ENCODE measurements at regions not wholly inside any gene's neighbourhood (a gene's known extent, or its start where the extent isn't known, plus 50 kb on each side); places are given as distances from the start of the nearest gene placed in this dataset.

- DNase-seq (ENCODE audit: low read depth in 2 of 2) = no peak
Measured at GRCh38 chr2:9137379-9138150, 69.0 kb upstream of the ASAP2 start.

- no peak for DNase-seq (ENCODE audit: low read depth in 2 of 2)
Measured at GRCh38 chr2:9135822-9136558, 70.6 kb upstream of the ASAP2 start.

- no peak for DNase-seq (ENCODE audit: low read depth in 2 of 2)
Measured at GRCh38 chr2:9127316-9127715, 79.3 kb upstream of the ASAP2 start.

- no peak for DNase-seq (ENCODE audit: low read depth in 2 of 2)
Measured at GRCh38 chr2:9126540-9126939, 80.1 kb upstream of the ASAP2 start.

GRCh38 chr2:9124231-9124741, 82.3 kb upstream of the ASAP2 start:
- DNase-seq (ENCODE audit: low read depth in 2 of 2) = no peak

- no peak for DNase-seq (ENCODE audit: low read depth in 2 of 2)
Measured at GRCh38 chr2:9123069-9123468, 83.5 kb upstream of the ASAP2 start.

- no peak for DNase-seq (ENCODE audit: low read depth in 2 of 2)
Measured at GRCh38 chr2:9122367-9122766, 84.2 kb upstream of the ASAP2 start.

GRCh38 chr2:9118383-9118960, 88.1 kb upstream of the ASAP2 start:
- no peak for DNase-seq (ENCODE audit: low read depth in 2 of 2)

- DNase-seq (ENCODE audit: low read depth in 2 of 2) = no peak
Measured at GRCh38 chr2:9115229-9115628, 91.4 kb upstream of the ASAP2 start.

GRCh38 chr2:9114458-9114857, 92.2 kb upstream of the ASAP2 start:
- DNase-seq (ENCODE audit: low read depth in 2 of 2) = no peak

- DNase-seq (ENCODE audit: low read depth in 2 of 2) = no peak
Measured at GRCh38 chr2:9113916-9114315, 92.7 kb upstream of the ASAP2 start.

GRCh38 chr2:9113262-9113661, 93.3 kb upstream of the ASAP2 start:
- DNase-seq (ENCODE audit: low read depth in 2 of 2) = no peak

- DNase-seq (ENCODE audit: low read depth in 2 of 2) = no peak
Measured at GRCh38 chr2:9112079-9112721, 94.4 kb upstream of the ASAP2 start.

- DNase-seq (ENCODE audit: low read depth in 2 of 2) = no peak
Measured at GRCh38 chr2:9110893-9111569, 95.6 kb upstream of the ASAP2 start.

GRCh38 chr2:9110346-9110884, 96.2 kb upstream of the ASAP2 start:
- no peak for DNase-seq (ENCODE audit: low read depth in 2 of 2)

- DNase-seq (ENCODE audit: low read depth in 2 of 2) = no peak
Measured at GRCh38 chr2:9109871-9110270, 96.7 kb upstream of the ASAP2 start.

GRCh38 chr2:9108210-9108967, 98.2 kb upstream of the ASAP2 start:
- DNase-seq (ENCODE audit: low read depth in 2 of 2) = no peak

GRCh38 chr2:9107168-9108025, 99.2 kb upstream of the ASAP2 start:
- DNase-seq (ENCODE audit: low read depth in 2 of 2) = no peak

- no peak for DNase-seq (ENCODE audit: low read depth in 2 of 2)
Measured at GRCh38 chr2:9106338-9107167, 100.1 kb upstream of the ASAP2 start.
